ENCODE measurements at regions not wholly inside any gene's neighbourhood (a gene's known extent, or its start where the extent isn't known, plus 50 kb on each side); places are given as distances from the start of the nearest gene placed in this dataset.

- TF ChIP-seq POLR2AphosphoS5 (IDR thresholded peaks at IDR 0.05) = no peak
- TF ChIP-seq POLR2A (IDR thresholded peaks at IDR 0.05) = no peak
Observed at GRCh38 chr20:50374541-50375078, 135.6 kb upstream of the PTPN1 start.

All from breast epithelium (tissue), 3 donors.